HG02610 (cell line): ENCODE measurements at regions not wholly inside any gene's neighbourhood (a gene's known extent, or its start where the extent isn't known, plus 50 kb on each side); places are given as distances from the start of the nearest gene placed in this dataset.
A peak's percentile ranks its signal among the peaks of the same experiment; 100 is the strongest.
"Not testable (repeated sequence)": the region's sequence is repeated elsewhere in the genome, so short reads cannot be mapped to it uniquely, and the experiment has no call there.

ENCODE experiments used
- ATAC-seq: cut with Tn5 transposase; IDR thresholded peaks from one replicate; pipeline ENCODE4 v1.9.1; 2021; ENCODE audit warnings: mild to moderate bottlenecking, moderate library complexity; ENCODE audit not compliant: unreplicated experiment

GRCh38 chr7:130957722-130958435 is 223.9 kb upstream of the KLF14 start:
- not testable (repeated sequence) for ATAC-seq

- no peak for ATAC-seq
Observed at GRCh38 chr7:130958846-130959245, 224.8 kb upstream of the KLF14 start.

- ATAC-seq: no peak
Observed at GRCh38 chr7:130959743-130960207, 225.8 kb upstream of the KLF14 start.

GRCh38 chr7:130960208-130960988 is 226.4 kb upstream of the KLF14 start:
- ATAC-seq: peak; percentile 40

GRCh38 chr7:130961128-130961601 is 227.2 kb upstream of the KLF14 start:
- ATAC-seq: peak; percentile 75

GRCh38 chr7:130962109-130962508 is 228.1 kb upstream of the KLF14 start:
- ATAC-seq: no peak

GRCh38 chr7:130963339-130963738 is 229.3 kb upstream of the KLF14 start:
- no peak for ATAC-seq

GRCh38 chr7:130965515-130965914 is 231.5 kb upstream of the KLF14 start:
- no peak for ATAC-seq

GRCh38 chr7:130966246-130967009 is 232.4 kb upstream of the KLF14 start:
- ATAC-seq: peak; percentile 81

- ATAC-seq: no peak
Observed at GRCh38 chr7:130970196-130970595, 236.2 kb upstream of the KLF14 start.

- no peak for ATAC-seq
Observed at GRCh38 chr7:130970696-130971095, 236.7 kb upstream of the KLF14 start.

GRCh38 chr7:130971297-130971696 is 237.3 kb upstream of the KLF14 start:
- no peak for ATAC-seq

- ATAC-seq: no peak
Observed at GRCh38 chr7:130972201-130972600, 238.2 kb upstream of the KLF14 start.

GRCh38 chr7:130973637-130974036 is 239.6 kb upstream of the KLF14 start:
- ATAC-seq: no peak

GRCh38 chr7:130974169-130974568 is 240.2 kb upstream of the KLF14 start:
- no peak for ATAC-seq

GRCh38 chr7:130974794-130975193 is 240.8 kb upstream of the KLF14 start:
- no peak for ATAC-seq

GRCh38 chr7:130975731-130976130 is 241.7 kb upstream of the KLF14 start:
- no peak for ATAC-seq

- peak; percentile 68 for ATAC-seq
Observed at GRCh38 chr7:130982160-130982638, 248.2 kb upstream of the KLF14 start.

- ATAC-seq: no peak
Observed at GRCh38 chr7:130982651-130983050, 248.6 kb upstream of the KLF14 start.

- no peak for ATAC-seq
Observed at GRCh38 chr7:130985361-130985760, 251.4 kb upstream of the KLF14 start.

- ATAC-seq: no peak
Observed at GRCh38 chr7:130986261-130986690, 252.3 kb upstream of the KLF14 start.
